ENCODE measurements at regions not wholly inside any gene's neighbourhood (a gene's known extent, or its start where the extent isn't known, plus 50 kb on each side); places are given as distances from the start of the nearest gene placed in this dataset.

DNA sequence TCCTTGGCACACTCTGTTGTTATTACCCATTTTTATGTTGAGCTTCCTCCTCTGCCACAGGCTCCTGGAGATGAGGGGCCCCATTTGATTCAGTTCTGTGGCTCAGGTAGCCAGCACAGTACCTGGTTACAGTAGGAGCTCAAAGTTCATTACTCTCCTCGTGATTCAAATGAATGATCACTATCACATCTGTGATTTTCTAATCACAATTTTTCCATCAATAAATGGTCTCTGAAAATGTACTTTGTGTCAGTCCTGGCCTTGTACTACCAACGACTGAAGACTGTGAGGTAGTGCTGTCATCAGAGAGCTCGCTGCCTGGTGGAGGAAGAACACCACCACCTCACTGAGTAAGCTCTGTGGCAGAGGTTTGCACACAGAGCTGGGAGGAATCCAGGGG, 106.8 kb upstream of the JUN start:
- no peak for FAIRE-seq
- no peak for DNase-seq (ENCODE audit: low spot score)

DNA sequence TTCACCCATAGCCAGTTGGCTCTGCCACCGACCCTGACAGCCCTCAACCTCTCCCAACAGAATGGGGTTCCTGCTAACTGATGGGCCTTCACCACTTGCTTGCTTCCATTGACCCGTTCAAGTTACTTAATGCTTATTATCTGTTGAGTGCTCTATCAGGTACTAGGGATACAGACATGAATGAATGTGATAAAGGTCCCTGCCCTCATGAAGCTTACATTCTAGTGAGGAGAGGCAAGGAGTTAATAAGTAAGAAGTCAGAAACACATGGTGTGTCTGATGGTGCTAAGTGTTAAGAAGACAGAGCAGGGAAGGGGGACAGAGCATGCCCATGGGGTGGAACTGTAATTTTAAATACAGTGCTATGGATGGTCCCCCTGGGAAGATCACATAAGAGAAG, 107.5 kb upstream of the JUN start:
- FAIRE-seq, result no peak
- DNase-seq (ENCODE audit: low spot score), result no peak

DNA sequence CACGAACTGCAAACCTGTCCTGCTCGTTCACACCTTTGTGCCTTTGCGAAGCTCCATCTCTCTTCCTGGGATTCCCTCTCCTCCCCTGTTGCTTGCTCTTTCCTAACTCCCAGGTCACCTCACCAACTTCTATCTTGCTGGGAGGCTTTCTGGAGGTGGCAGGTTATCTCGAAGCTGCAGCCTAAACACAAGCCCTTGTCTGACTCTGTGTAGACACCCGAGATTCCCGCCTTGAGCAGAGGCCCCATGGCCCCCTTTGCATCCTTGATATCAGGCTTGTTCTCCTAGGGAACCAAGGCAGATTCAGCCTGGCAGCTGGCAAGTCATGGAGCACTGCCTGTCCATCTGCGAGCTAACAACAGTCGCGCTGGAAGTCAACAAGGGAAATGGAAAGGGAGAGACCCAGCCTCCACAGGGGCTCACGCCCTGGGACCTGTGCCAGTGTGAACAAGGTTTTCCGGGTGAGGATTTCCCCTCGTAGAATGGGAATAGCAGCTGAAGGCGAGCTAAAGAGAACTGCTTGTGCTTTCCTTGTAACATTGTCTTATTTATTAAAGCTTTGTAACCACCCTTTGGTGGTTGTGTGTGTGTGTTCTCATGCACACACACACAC, 109.5 kb upstream of the JUN start:
- DNase-seq (ENCODE audit: low spot score) (no peak), FAIRE-seq (no peak)

DNA sequence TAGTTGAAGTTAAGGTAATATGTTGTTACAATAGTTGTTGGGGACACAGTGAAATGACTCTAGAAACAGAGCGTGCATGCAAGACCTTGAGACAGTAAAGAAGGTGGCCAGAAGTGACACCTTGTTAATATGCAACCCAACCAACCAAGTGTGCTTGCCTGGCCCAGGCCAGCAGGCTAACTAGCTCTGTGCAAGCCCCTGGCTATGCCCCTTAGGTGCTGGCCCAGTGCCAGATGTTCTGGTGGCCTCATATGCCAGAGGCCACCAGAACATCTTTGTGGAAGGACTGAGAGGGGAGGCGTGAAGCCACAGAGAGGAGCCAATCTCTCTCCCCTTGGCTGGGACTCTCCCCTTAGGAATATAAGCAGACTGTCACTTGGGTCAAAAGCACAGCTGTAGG, 111.2 kb upstream of the JUN start:
- DNase-seq (ENCODE audit: low spot score) (no peak), FAIRE-seq (no peak)

DNA sequence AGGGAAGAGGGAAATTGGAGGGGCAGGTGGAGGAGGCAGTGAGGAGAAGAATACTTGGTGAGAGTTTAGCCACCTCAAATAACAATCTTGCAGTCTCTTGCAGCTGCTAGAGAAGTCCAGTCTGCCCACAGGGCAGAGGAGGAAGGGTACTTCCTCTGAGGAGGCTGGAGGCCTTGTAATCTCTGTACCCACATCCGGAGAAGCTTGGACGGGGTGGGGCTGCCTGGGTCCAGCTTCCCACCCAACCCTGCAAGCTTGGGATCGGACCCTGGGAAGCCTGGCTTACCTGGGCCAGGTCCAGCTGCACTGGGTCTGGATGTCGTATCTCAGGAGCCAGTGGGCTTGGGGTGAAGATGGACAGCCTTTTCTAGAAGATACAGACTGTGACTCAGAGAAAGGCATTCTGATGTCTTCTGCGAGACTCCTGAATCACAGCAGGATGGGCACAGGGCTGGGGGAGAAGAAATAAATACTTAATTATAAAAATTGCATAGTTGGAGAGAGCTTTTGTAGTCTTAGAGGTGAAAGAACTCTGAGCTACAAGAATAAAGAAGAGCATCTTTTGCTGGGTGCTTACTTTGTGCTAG, 111.8 kb upstream of the JUN start:
- DNase-seq (ENCODE audit: low spot score), result no peak
- no peak for FAIRE-seq

DNA sequence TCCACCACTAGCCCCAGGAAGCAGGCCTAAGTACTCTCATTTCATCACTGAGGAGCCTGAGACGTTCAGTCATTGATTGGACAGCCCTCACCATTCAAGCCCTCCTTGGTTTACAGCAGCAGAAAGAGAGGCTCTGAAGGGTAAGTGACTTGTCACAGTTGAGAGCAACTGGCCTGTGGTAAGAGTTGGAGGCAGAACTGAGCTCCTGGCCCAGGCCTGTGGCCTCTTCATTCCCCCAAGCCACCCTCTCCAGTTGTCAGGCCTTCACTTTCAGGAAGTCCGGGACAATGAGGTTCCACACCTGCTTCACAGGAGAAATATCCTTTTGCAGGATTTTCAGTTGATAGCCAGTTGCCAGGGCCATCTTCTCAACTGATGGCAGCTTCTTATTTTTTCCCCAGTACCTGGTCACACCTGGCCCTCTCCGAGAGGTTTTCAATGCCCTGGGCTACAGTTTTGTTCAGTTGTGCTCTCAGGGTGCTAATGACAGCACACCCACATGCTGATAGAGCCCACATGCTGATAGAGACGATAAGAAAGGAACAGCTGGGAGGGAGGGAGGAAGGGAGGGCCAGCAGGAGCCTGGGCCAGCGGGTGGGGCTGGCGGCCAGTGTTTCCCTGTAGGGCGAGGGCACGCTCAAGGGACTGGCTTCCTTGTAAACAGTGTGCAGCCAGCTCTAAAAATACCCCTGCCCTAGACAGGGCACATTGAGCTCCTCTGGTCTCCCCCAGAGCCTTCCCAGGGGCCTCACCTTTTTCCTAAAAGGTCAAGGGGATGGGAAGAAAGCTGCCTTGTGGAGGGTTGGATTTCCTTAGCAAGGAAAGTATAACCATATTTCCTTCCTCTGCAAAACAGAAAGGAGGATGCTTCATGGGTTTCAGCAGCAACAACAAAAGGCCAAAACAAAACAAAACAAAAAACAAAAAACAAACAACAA, 112.7 kb upstream of the JUN start:
- FAIRE-seq (no peak), DNase-seq (ENCODE audit: low spot score) (no peak)

DNA sequence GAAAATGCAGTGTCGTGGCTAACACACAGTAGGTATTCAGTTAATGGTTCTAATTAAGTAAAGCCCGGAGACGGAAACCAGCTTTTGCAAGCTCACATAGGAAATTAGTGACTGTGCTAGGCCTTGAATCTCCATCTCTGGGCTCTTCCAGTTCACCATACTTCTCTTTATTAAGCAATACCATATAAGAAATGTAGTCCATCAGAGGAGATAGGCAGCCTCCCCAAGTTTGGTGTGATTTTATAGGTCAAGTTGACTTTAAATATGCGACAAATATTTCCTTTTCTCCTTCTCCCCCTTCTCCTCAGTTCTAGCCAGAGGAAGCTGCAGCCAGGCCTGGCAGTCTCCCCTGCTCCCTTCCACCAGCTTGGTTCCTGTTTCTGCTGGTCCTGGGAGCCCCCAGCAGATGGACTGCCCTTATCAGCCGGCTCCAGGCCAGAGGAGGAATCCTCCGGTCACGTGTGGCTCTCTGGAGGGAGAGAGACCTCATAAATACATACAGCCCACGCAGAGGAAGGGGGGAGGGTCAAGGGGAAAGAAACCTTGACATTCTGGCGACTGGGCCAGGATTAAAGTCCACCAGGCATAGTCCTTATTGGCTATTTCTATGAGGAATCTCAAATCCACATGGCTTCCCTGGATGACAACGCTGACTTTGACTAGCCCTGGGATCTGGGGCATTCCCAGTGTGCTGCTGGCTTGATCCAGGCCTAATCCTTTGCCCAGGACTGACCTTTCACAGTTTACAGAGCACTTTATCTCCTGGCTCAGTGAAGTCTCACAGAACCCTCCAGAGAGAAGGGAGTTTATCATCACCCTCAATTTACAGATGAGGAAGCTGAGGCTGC, 115.1 kb upstream of the JUN start:
- no peak for FAIRE-seq
- no peak for DNase-seq (ENCODE audit: low spot score)

DNA sequence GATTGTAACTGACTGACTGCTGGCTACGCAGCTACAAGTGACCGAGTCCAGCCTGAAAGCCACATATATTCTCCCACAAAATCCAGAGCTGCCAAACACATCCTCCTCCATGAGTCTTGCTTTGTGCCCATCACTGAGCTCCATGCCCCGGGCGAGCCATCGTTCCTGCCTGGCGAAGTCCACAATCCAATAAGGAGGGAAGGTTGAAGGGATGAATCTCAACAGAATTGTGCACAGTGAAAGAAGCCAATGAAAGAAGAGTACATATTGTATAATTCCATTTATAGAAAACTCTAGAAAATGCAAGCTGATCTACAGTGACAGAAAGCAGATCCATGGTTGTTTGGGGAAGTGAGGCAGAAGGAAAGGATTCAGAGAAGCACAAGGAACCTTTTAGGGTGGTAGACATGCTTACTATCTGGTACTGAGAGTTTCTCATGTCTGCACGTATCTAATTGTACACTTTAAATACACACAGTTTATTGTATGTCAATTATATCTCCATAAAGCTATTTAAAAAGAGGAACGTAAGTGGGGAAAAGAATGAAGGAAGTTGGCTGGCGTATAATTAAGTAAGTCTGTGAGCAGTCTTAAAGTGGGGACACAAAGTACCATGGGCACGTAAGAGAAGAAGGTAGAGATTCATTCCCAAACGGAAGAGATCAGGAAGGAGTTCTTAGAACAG, 115.9 kb upstream of the JUN start:
- FAIRE-seq (no peak), DNase-seq (ENCODE audit: low spot score) (no peak)

DNA sequence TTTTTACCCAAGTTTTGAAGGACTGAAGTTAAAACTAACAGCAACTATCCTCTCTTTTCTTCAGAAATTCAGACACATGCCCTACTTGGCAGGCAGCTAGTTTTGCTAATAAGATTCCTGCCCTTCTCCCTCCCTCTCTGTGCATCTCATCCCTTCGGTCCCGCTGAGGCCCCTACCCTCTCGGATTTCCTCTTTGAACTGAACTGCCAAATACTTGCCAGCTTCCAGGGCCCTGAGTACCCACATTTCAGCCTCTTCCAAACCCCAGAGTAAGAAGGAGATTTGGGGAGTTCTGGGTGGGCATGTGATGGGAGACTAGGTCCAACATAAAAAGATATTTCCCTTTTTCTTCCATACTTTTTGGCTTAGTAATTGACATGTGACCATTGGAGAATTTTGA, 116.5 kb upstream of the JUN start:
- FAIRE-seq, result no peak
- no peak for DNase-seq (ENCODE audit: low spot score)

DNA sequence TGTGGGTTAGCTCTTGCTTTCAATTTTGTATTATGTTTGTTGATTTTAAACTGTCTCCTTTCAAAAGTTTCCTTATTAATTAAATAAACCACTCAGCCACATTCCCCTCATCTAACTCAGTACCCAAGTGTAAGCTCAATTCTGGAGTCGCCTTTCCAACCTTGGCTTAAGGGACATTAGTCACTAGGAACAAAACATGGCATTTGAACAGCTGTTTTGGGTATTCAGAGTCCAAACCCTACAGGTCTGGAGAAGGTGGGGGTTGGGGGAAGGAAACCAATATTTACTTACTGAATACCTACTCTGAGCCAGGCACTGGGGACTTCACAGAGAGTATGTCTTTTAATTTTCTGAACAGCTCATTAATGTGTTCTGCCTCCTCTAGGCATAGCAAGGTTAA, 117.2 kb upstream of the JUN start:
- FAIRE-seq (no peak), DNase-seq (ENCODE audit: low spot score) (no peak)

DNA sequence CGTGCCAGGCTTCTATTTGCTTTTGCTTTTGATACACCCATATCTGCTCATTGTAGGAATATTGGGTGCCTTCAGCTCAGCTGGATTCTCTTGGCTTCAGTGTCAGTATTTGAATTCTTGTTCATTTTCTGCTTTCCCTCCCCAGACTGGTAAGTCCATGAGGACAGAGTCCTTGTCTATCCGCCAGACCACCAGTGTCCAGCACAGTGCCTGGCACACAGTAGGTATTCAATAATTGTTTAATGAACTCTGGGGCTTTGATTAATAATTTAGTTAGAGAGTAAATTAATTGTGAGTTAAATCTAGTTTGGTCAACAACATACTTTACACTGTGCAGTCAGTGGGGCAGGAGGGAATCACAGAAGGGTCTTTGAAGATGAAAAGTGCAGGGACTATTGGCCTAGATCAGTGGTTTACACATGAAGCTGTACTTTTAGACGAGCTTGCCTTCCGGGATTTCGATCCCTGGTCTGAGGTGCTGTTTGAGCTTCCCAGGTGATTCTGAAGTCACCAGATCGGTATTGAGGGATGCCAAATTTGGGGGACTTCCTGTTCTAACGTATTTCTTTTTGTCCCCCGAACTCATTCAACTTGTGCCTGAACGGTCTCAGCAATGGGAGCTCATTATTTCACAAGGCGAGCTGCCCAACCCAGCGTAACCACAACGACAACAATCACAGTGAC, 119.1 kb upstream of the JUN start:
- no peak for FAIRE-seq

DNA sequence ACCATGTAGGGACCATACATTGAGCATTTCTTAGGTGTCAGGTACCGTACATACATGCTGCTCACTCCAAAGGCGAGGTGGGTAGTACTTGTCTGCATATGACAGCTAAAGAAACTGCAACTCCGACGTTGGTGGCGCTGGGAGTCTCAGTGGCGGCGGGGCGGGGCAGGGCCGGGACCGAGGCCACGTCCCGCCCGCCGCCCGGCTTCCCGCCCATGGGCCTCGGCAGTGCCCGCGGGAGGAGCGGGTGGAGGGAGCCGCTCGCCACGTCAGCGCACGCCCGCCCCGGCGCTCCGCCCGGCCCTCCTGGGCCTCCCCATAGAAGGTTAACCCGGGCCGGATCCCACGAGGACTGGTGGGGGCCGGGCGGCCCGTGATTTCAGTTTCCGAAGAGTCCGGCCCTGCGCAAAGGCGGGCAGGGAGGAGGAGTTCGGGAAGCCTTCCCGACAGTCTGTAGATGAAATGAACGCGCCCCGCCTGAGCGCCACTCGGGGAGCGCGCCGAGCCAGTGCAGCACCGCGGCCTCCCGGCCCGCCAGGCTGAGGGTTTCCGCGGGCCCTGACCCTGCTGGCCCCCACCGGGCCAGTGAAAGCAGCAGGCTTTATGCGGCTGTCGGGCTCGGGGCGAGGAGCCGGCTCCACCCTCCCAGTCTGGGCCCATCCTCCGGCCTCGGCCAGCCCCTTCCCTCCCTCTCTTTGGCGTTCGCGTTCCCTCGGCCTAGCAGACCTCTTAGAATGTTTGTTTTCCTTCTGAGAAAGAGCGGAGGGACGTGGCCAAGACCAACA, 119.9 kb upstream of the JUN start:
- FAIRE-seq, result no peak
- DNase-seq (ENCODE audit: low spot score), result peak; percentile 84

More for the DNA sequence above, 119.1 kb upstream of the JUN start:
- no peak for DNase-seq (ENCODE audit: low spot score)

DNA sequence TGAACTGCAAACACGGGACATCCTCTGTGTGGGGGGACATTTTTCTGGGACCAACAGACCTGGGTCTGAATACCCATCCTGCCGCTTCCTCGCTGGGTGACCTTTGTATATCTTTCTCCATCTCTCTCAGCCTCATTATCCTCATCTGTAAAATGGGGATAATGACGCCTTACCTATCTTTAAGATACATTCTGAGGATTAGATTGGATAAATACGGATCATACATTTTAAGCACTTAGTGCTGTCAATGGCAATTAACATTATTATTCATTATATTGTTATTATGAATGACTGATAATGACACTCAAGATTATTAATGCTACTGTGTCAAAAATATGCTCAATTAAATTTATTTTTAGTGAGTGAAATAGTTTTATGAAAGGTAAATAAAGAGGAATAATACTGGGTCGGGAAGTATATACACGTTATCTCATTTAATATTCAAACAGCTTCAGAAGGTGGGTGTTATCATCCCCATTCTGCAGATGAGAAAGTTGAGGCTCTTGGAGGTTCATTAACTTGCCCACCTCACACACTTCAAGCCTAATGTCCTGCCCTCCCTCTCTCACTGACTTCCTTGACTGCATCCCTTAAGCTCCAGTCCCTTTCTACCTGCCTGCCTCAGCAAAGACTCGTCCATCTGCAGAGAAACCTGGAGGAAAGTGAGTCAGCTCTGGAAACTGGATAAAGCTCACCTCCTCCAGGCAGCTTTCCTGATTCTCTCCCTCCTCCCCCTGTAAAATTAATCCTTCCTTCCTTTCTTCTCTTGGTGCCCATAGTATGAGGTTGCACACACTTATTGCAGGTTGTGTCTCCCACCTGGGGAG, 120.7 kb upstream of the JUN start:
- no peak for FAIRE-seq

DNA sequence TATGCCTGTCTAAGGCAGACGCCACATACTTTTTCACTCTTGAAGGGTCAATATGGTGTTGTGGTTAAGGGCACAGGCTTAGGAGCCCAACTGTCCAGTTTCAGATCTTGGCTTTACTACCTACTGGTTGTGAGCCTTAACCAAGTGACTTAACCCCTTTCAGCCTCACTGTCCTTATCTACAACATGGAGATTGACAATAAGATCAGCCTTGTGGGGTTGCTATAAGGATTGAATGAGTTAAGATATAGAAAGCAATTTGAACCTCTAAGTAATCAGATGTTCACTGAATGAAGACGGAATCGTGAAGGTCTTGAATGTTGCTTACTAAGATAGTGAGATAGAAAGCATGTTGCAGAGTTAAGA, 121.3 kb upstream of the JUN start:
- no peak for FAIRE-seq

More for the DNA sequence above, 120.7 kb upstream of the JUN start:
- no peak for DNase-seq (ENCODE audit: low spot score)

DNA sequence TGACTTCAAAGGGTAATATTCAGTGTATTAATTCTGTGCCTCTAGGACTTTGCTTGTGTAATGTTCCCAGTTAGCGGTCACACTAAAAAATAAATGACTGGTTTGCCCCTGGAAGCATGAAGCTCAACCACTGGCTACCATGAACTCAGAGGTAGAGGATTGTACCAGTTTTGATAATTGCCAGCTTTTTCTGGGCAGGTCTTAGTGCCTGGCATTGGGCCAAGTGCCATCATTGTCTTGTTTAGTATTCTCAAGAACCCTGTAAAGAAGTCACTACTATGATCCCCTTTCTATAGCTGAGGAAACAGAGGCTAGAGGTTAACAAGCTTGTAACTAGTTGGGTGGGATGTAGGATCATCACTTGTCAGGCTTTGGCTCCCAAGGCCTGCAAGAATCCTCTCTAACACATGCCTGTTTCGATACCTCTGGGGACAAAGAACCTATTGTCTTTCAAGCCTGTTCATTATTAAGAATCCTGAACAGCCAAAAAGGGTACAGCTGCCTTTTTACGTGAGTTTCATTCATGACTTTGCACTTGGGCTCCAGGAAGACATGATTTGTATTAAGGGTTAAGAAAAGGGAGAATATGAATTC, 121.9 kb upstream of the JUN start:
- FAIRE-seq (no peak), DNase-seq (ENCODE audit: low spot score) (no peak)

More for the DNA sequence above, 121.3 kb upstream of the JUN start:
- no peak for DNase-seq (ENCODE audit: low spot score)

DNA sequence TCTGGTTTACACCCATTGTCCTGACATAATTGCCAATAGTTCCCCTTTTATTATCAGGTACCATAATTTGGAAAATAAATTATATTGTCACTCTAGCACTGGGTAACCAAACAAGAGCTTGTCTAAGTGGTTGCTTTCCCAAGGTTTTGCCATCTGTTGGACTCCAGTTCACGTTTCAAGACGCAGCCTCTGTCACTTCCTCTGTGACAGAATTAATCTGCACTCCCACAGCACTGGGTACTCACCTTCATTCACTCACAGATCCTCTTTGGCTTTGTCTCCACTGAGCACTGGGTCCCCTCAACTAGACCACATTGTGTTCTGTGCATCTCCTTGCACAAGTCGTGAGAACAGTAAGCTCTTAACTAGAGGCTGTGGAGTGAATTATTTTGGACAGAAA, 123.6 kb upstream of the JUN start:
- FAIRE-seq, result no peak
- DNase-seq (ENCODE audit: low spot score), result no peak

DNA sequence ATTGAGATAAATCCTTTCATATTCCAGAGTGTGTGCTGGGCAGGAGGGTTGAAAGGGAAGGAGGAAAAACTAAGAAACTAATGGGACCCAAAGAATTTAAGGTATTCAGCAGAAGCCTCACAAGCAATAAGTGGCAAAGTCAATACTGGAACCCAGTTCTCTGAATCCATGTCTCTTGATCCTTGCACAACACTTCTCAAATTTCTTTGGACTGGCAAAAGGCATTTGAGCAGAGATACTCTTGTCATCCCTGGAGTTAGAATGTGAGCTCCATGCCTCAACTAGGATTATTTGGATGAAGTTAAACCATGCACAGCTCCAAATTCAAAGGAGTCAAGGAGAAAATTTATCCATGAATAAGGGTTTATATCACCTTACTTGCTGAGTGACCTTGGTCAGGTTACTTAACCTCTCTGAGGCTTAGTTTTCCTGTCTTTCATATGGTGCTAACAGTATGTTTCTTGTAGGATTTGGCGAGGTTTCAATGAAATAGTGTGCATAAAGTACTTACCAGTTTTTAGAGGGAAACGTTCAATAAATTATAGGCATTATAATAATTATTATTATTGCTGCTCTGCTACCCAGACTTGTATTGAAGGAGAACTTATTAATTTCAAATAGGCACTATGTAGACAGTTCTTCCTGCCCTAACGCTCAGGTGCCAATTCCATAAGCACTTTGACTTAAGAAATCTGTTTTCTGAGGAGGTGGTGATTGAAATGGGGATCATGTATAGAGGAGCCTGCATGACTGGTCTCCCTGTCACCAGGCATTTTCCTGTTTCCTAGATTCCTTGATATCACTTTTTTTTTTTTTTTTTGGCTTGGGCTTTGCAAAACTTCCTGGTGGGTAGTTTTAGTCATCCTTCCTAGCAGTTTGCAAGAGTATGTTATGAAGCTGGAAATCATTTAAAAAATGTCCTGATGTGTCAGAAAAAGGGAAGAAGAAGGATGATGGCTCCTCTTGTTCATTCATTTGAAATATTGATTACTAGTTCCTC, 125.0 kb upstream of the JUN start:
- peak; percentile 74 for DNase-seq (ENCODE audit: low spot score)
- peak; percentile 78 for FAIRE-seq
